GM12878 (cell line): ENCODE measurements at regions not wholly inside any gene's neighbourhood (a gene's known extent, or its start where the extent isn't known, plus 50 kb on each side); places are given as distances from the start of the nearest gene placed in this dataset.

Source experiments
- ATF3 ChIP-seq: IDR thresholded peaks from 2 replicates; pipeline ENCODE4 v1.6.1; 2011; ENCODE audit warnings: low read depth, mild to moderate bottlenecking, low read length, moderate library complexity, borderline replicate concordance; ENCODE audit errors: extremely low read depth
- CBFB ChIP-seq: IDR thresholded peaks from 2 replicates; pipeline ENCODE4 v1.6.1; 2016; ENCODE audit warnings: antibody characterized with exemption, low read depth
- CEBPZ ChIP-seq: fragments of 150-350 bp; IDR thresholded peaks from 2 replicates; pipeline ENCODE4 v1.6.1; 2016; ENCODE audit warnings: low read depth, low read length
- CHD4 ChIP-seq: fragments of 200-600 bp; sonication (generic); IDR thresholded peaks from 2 replicates; pipeline ENCODE4 v1.6.1; 2016; ENCODE audit warnings: mild to moderate bottlenecking
- ELK1 ChIP-seq: IDR thresholded peaks from 2 replicates; pipeline ENCODE4 v1.6.1; 2012; ENCODE audit warnings: low read depth, low read length, improper control_type of control experiment
- HSF1 ChIP-seq: fragments of 150-350 bp; IDR thresholded peaks from 2 replicates; pipeline ENCODE4 v1.6.1; 2014; ENCODE audit warnings: mild to moderate bottlenecking, low read depth, low read length
- LARP7 ChIP-seq: fragments of 450-650 bp; IDR thresholded peaks from 2 replicates; pipeline ENCODE4 v1.6.1; 2017; ENCODE audit warnings: mild to moderate bottlenecking
- MAX ChIP-seq: IDR thresholded peaks from 2 replicates; pipeline ENCODE4 v1.6.1; 2012; ENCODE audit warnings: low read depth, low read length, improper control_type of control experiment
- MXI1 ChIP-seq: fragments of 150-350 bp; IDR thresholded peaks from 2 replicates; pipeline ENCODE4 v1.6.1; 2011; ENCODE audit warnings: low read depth, mild to moderate bottlenecking, inconsistent platforms, low read length, improper control_type of control experiment
- MYB ChIP-seq: fragments of 150-350 bp; IDR thresholded peaks from 2 replicates; pipeline ENCODE4 v1.6.1; 2014; ENCODE audit warnings: mild to moderate bottlenecking, low read depth, low read length, borderline replicate concordance
- NFYA ChIP-seq: IDR thresholded peaks from 2 replicates; pipeline ENCODE4 v1.6.1; 2011; ENCODE audit warnings: low read depth, mild to moderate bottlenecking, low read length, improper control_type of control experiment, borderline replicate concordance
- RAD21 ChIP-seq: IDR thresholded peaks from 2 replicates; pipeline ENCODE4 v1.6.1; 2011; ENCODE audit warnings: mild to moderate bottlenecking, low read depth, low read length, moderate library complexity; ENCODE audit not compliant: insufficient read depth
- RB1 ChIP-seq: fragments of 450-650 bp; formaldehyde crosslinking; IDR thresholded peaks from 2 replicates; pipeline ENCODE4 v1.6.1; 2017; ENCODE audit warnings: mild to moderate bottlenecking, borderline replicate concordance
- SKIL ChIP-seq: fragments of 450-650 bp; IDR thresholded peaks from 2 replicates; pipeline ENCODE4 v1.6.1; 2017; ENCODE audit warnings: mild to moderate bottlenecking, low read depth, inconsistent platforms; ENCODE audit not compliant: poor library complexity, severe bottlenecking
- SPI1 ChIP-seq: IDR thresholded peaks from 2 replicates; pipeline ENCODE4 v1.6.1; 2011; ENCODE audit warnings: low read depth, mild to moderate bottlenecking, low read length, moderate library complexity, borderline replicate concordance; ENCODE audit not compliant: insufficient read depth
- TBL1XR1 ChIP-seq: IDR thresholded peaks from 2 replicates; pipeline ENCODE4 v1.6.1; 2012; ENCODE audit warnings: low read depth, low read length, improper control_type of control experiment
- YBX1 ChIP-seq: fragments of 450-650 bp; IDR thresholded peaks from 2 replicates; pipeline ENCODE4 v1.6.1; 2016; ENCODE audit warnings: antibody characterized with exemption
- ZBTB4 ChIP-seq: fragments of 450-650 bp; formaldehyde crosslinking; IDR thresholded peaks from 2 replicates; pipeline ENCODE4 v1.4.0; 2022; ENCODE audit warnings: mild to moderate bottlenecking, moderate library complexity
- ZNF207 ChIP-seq: fragments of 450-650 bp; IDR thresholded peaks from 2 replicates; pipeline ENCODE4 v1.6.1; 2014; ENCODE audit warnings: antibody characterized with exemption, mild to moderate bottlenecking, borderline replicate concordance

- TF ChIP-seq TBL1XR1 (no peak), HSF1 (no peak), NFYA (no peak), CEBPZ (no peak), LARP7 (no peak), CHD4 (no peak), YBX1 (no peak), SKIL (peak; percentile 45), MAX (peak; percentile 30; the same call in 1 of the 2 replicates), ZBTB4 (CRISPR knock-in tag) (no peak), ZNF207 (no peak), RB1 (no peak), ATF3 (no peak), ELK1 (no peak), SPI1 (no peak), RAD21 (no peak; the same call in 1 of the 2 replicates), MYB (no peak), CBFB (0 out of 2 replicates have a peak, but pooled peaks have one; percentile 32), MXI1 (no peak)
Observed at GRCh38 chr21:25509862-25510261, 97.4 kb downstream of the MRPL39 start (continued).
